Natural killer cell (primary cell): ENCODE measurements at regions not wholly inside any gene's neighbourhood (a gene's known extent, or its start where the extent isn't known, plus 50 kb on each side); places are given as distances from the start of the nearest gene placed in this dataset.
A peak's percentile ranks its signal among the peaks of the same experiment; 100 is the strongest.

Source experiments
- ATAC-seq, 3 donors: fragments of 150-1000 bp in 2 of 3; fragments of 200-7000 bp in 1 of 3; cut with Tn5 transposase; 1 replicate in 1 of 3; 2 replicates in 2 of 3; pipeline ENCODE4 v1.10.0; 2021; ENCODE audit warnings: mild to moderate bottlenecking in 2 of 3, moderate library complexity in 2 of 3
- DNase-seq, 2 donors: peaks; one replicate each; pipeline versions ENCODE4 v3.0.0 to v3.0.0-alpha.2; 2013 to 2021; ENCODE audit warnings: mixed read lengths in 1 of 2
- H3K27ac ChIP-seq: one replicate; pipeline ENCODE4 v1.5.1; 2013; ENCODE audit warnings: mild to moderate bottlenecking, low read length
- H3K27me3 ChIP-seq: one replicate; pipeline ENCODE4 v1.6.1; 2013; ENCODE audit warnings: low read length; ENCODE audit not compliant: control insufficient read depth, insufficient read depth
- H3K36me3 ChIP-seq: one replicate; pipeline ENCODE4 v1.6.1; 2013; ENCODE audit warnings: low read length; ENCODE audit not compliant: control insufficient read depth, insufficient read depth
- H3K4me1 ChIP-seq: one replicate; pipeline ENCODE4 v1.6.1; 2013; ENCODE audit warnings: low read length; ENCODE audit not compliant: control insufficient read depth, insufficient read depth
- H3K4me3 ChIP-seq: one replicate; pipeline ENCODE4 v1.5.1; 2013; ENCODE audit warnings: low read length
- H3K9me3 ChIP-seq: one replicate; pipeline ENCODE4 v1.6.1; 2013; ENCODE audit warnings: low read length; ENCODE audit not compliant: control insufficient read depth, insufficient read depth
- H3K27ac Mint-ChIP-seq, 2 donors: one replicate each; pipeline ENCODE4 v1.8.0; 2022; ENCODE audit warnings: mild to moderate bottlenecking in 2 of 2, mixed read lengths in 2 of 2, moderate library complexity in 1 of 2
- H3K27me3 Mint-ChIP-seq, 2 donors: one replicate each; pipeline ENCODE4 v1.8.0; 2022; ENCODE audit warnings: low read depth in 2 of 2, mixed read lengths in 2 of 2
- H3K36me3 Mint-ChIP-seq: one replicate; pipeline ENCODE4 v1.8.0; 2022; ENCODE audit warnings: mixed read lengths
- H3K4me1 Mint-ChIP-seq, 2 donors: one replicate each; pipeline ENCODE4 v1.8.0; 2022; ENCODE audit warnings: mixed read lengths in 2 of 2
- H3K4me3 Mint-ChIP-seq: one replicate; pipeline ENCODE4 v1.8.0; 2022; ENCODE audit warnings: mild to moderate bottlenecking, moderate library complexity, mixed read lengths
- H3K9me3 Mint-ChIP-seq, 2 donors: one replicate each; pipeline ENCODE4 v1.8.0; 2022; ENCODE audit warnings: mixed read lengths in 2 of 2
- CTCF ChIP-seq: fragments of 200-600 bp; IDR thresholded peaks from one replicate; pipeline ENCODE4 v1.8.0; 2022; ENCODE audit warnings: antibody characterized with exemption
- WGBS: methylation state at CpG from one replicate; pipeline ENCODE4 v1.1.7; 2013; ENCODE audit warnings: missing lambda C conversion rate; ENCODE audit not compliant: insufficient coverage; 5-methylcytosine and 5-hydroxymethylcytosine counted together
- intact Hi-C: fragments of 100-400 bp; cut with micrococcal nuclease; formaldehyde crosslinking; loops from one replicate; pipeline ENCODE4 v1.14.2; 2022

DNA sequence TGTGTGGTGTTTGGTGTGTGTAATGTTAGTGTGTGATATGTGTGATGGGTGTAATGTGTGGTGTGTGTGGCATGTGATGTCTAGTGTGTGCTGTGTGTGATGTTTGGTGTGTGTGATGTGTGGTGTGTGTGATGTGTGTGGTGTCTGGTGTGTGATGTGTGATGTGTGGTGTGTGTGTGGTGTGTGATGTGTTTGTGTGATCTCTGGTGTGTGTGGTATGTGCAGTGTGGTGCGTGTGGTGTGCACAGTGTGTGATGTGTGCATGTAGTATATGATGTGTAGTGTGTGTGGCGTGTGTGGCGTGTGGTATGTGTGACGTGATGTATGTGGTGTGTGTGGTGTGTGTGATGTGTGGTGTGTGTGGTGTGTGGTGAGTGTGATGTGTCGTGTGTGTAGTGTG lies 150.3 kb downstream of the TMEM18 start:
- peaks cover 18 to 20% of the 10 kb centered on the region in 2 donors for H3K27me3 Mint-ChIP-seq
- intact Hi-C loops: no loop called here
- H3K27me3 ChIP-seq: no peaks in the 10 kb centered on the region
- 94% methylated on average over 5 of the region's 5 CpGs for WGBS
- TF ChIP-seq CTCF: no peak
- no peak overlapping the region for H3K4me3 ChIP-seq
- DNase-seq (no peak), ATAC-seq (peak in 1 of 3 donors; percentile 37)
- peaks cover 3% of the 10 kb centered on the region for H3K36me3 Mint-ChIP-seq
- no peak overlapping the region for H3K27ac Mint-ChIP-seq
- no peaks in the 10 kb centered on the region for H3K4me1 Mint-ChIP-seq
- H3K9me3 Mint-ChIP-seq: peaks cover 0 to under 1% of the 10 kb centered on the region in 2 donors
- no peak overlapping the region for H3K27ac ChIP-seq
- no peaks in the 10 kb centered on the region for H3K36me3 ChIP-seq
- H3K9me3 ChIP-seq: no peaks in the 10 kb centered on the region
- H3K4me3 Mint-ChIP-seq: no peak overlapping the region
- H3K4me1 ChIP-seq: no peaks in the 10 kb centered on the region

GRCh38 chr2:525611-526010 lies 151.6 kb downstream of the TMEM18 start:
- Mint-ChIP-seq H3K9me3 (no peaks in the 10 kb centered on the region), H3K27ac (no peak overlapping the region), H3K4me1 (no peaks in the 10 kb centered on the region), H3K36me3 (no peaks in the 10 kb centered on the region), H3K4me3 (no peak overlapping the region), H3K27me3 (peaks cover 10 to 14% of the 10 kb centered on the region in 2 donors)
- TF ChIP-seq CTCF: no peak
- ATAC-seq: peak in 1 of 3 donors; percentile 24
- H3K4me1 ChIP-seq: no peaks in the 10 kb centered on the region
- no peak for DNase-seq
- 92% methylated on average over 10 of the region's 10 CpGs for WGBS
- no peak overlapping the region for H3K27ac ChIP-seq
- H3K27me3 ChIP-seq: no peaks in the 10 kb centered on the region
- H3K9me3 ChIP-seq: no peaks in the 10 kb centered on the region
- H3K36me3 ChIP-seq: no peaks in the 10 kb centered on the region
- intact Hi-C loops: no loop called here
- no peak overlapping the region for H3K4me3 ChIP-seq

- no peaks in the 10 kb centered on the region for H3K36me3 Mint-ChIP-seq
- Histone ChIP-seq H3K36me3 (no peaks in the 10 kb centered on the region), H3K27me3 (no peaks in the 10 kb centered on the region), H3K9me3 (no peaks in the 10 kb centered on the region), H3K4me3 (no peak overlapping the region), H3K4me1 (no peaks in the 10 kb centered on the region), H3K27ac (no peak overlapping the region)
- ATAC-seq: no peak
- no peaks in the 10 kb centered on the region for H3K9me3 Mint-ChIP-seq
- H3K27me3 Mint-ChIP-seq: peaks cover 10 to 14% of the 10 kb centered on the region in 2 donors
- no peak for TF ChIP-seq CTCF
- WGBS: 86% methylated on average over 7 of the region's 7 CpGs
- no peak for DNase-seq
- H3K4me3 Mint-ChIP-seq: no peak overlapping the region
- H3K4me1 Mint-ChIP-seq: no peaks in the 10 kb centered on the region
- H3K27ac Mint-ChIP-seq: no peak overlapping the region
- intact Hi-C loops: no loop called here
These were observed 152.2 kb downstream of the TMEM18 start for GRCh38 chr2:525021-525420.

GRCh38 chr2:524442-524841 lies 152.8 kb downstream of the TMEM18 start:
- DNase-seq (no peak), ATAC-seq (no peak)
- Mint-ChIP-seq H3K27me3 (peaks cover 10 to 11% of the 10 kb centered on the region in 2 donors), H3K27ac (no peak overlapping the region), H3K4me1 (no peaks in the 10 kb centered on the region), H3K36me3 (no peaks in the 10 kb centered on the region), H3K9me3 (no peaks in the 10 kb centered on the region), H3K4me3 (no peak overlapping the region)
- no peaks in the 10 kb centered on the region for H3K9me3 ChIP-seq
- intact Hi-C loops: no loop called here
- H3K27ac ChIP-seq: no peak overlapping the region
- WGBS: 73% methylated on average over 2 of the region's 3 CpGs
- no peak for TF ChIP-seq CTCF
- H3K36me3 ChIP-seq: no peaks in the 10 kb centered on the region
- H3K4me1 ChIP-seq: no peaks in the 10 kb centered on the region
- H3K4me3 ChIP-seq: no peak overlapping the region
- H3K27me3 ChIP-seq: no peaks in the 10 kb centered on the region
